ENCODE measurements at regions not wholly inside any gene's neighbourhood (a gene's known extent, or its start where the extent isn't known, plus 50 kb on each side); places are given as distances from the start of the nearest gene placed in this dataset.
A peak's percentile ranks its signal among the peaks of the same experiment; 100 is the strongest.

DNA sequence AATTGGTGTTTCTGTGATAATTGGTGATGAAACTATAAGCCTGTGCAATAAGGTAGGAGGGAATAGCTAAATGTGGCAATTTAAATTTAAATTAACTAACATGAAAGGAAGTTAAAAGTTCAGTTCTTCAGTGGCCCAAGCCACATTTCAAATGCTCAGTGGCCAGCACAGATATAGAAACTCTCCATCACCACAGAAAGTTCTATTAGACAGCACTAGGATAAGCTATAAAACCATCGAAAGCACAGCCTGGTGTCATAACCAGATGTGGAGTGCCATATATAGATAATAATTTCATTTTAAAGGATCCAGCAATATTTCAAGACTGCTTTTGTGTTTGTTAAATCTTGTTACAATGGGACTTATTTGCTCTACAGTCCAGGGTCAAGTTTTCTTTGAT lies 119.3 kb upstream of the NR3C2 start:
- no peaks in the 10 kb centered on the region for H3K27me3 ChIP-seq
- H3K36me3 ChIP-seq, result no peaks in the 10 kb centered on the region
- H3K4me1 ChIP-seq, result no peaks in the 10 kb centered on the region
- no peaks in the 10 kb centered on the region for H3K9me3 ChIP-seq
- no peak overlapping the region for H3K27ac ChIP-seq
- H3K4me3 ChIP-seq, result no peak overlapping the region
- TF ChIP-seq, protein P1, sequence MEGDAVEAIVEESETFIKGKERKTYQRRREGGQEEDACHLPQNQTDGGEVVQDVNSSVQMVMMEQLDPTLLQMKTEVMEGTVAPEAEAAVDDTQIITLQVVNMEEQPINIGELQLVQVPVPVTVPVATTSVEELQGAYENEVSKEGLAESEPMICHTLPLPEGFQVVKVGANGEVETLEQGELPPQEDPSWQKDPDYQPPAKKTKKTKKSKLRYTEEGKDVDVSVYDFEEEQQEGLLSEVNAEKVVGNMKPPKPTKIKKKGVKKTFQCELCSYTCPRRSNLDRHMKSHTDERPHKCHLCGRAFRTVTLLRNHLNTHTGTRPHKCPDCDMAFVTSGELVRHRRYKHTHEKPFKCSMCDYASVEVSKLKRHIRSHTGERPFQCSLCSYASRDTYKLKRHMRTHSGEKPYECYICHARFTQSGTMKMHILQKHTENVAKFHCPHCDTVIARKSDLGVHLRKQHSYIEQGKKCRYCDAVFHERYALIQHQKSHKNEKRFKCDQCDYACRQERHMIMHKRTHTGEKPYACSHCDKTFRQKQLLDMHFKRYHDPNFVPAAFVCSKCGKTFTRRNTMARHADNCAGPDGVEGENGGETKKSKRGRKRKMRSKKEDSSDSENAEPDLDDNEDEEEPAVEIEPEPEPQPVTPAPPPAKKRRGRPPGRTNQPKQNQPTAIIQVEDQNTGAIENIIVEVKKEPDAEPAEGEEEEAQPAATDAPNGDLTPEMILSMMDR (IDR thresholded peaks at IDR 0.05), result no peak
- TF ChIP-seq POLR2A (IDR thresholded peaks at IDR 0.05), result no peak
- DNase-seq, result no peak

DNA sequence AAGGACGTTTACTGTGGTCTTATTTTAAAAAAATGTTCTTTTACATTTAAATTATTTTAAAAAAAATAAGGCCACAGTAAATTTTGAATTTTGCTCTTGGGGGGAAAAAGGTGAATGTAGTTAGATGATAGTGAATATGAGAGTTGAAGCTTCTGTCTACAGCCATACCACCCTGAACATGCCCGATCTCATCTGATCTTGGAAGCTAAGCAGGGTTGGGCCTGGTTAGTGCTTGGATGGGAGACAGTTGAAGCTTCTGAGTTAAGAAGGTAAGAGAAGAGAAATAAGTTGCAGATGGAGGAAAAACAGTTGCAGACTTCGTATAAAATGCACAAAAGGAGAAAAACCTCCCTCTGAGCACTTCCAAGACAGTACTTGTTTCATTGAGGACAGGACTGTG lies 115.6 kb upstream of the NR3C2 start:
- no peaks in the 10 kb centered on the region for H3K27me3 ChIP-seq
- no peak overlapping the region for H3K27ac ChIP-seq
- no peaks in the 10 kb centered on the region for H3K9me3 ChIP-seq
- TF ChIP-seq, protein P1 (IDR thresholded peaks at IDR 0.05), result no peak
- no peak for TF ChIP-seq POLR2A (IDR thresholded peaks at IDR 0.05)
- no peaks in the 10 kb centered on the region for H3K4me1 ChIP-seq
- H3K36me3 ChIP-seq, result no peaks in the 10 kb centered on the region
- no peak overlapping the region for H3K4me3 ChIP-seq
- DNase-seq, result no peak

DNA sequence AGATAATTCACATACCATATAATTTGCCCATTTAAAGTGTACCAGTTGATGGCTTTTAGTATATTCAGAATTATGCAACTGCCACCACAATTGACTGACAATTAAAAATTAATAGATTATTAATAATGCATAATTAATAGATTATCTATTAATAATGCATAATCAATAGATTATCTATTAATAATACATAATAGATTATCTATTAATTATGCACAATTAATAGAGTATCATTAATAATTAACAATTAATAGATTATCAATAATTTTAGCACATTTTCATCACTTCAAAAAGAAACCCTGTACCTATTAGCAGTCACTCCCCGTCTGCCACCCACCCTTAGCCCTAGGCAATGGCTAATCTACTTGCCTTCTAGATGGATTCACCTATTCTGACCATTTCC lies 108.6 kb upstream of the NR3C2 start:
- TF ChIP-seq POLR2A (IDR thresholded peaks at IDR 0.05), result no peak
- TF ChIP-seq, protein P1 (IDR thresholded peaks at IDR 0.05), result no peak
- Histone ChIP-seq H3K4me3 (no peak overlapping the region), H3K27ac (no peak overlapping the region), H3K36me3 (no peaks in the 10 kb centered on the region), H3K4me1 (no peaks in the 10 kb centered on the region), H3K9me3 (no peaks in the 10 kb centered on the region), H3K27me3 (no peaks in the 10 kb centered on the region)
- DNase-seq, result no peak

DNA sequence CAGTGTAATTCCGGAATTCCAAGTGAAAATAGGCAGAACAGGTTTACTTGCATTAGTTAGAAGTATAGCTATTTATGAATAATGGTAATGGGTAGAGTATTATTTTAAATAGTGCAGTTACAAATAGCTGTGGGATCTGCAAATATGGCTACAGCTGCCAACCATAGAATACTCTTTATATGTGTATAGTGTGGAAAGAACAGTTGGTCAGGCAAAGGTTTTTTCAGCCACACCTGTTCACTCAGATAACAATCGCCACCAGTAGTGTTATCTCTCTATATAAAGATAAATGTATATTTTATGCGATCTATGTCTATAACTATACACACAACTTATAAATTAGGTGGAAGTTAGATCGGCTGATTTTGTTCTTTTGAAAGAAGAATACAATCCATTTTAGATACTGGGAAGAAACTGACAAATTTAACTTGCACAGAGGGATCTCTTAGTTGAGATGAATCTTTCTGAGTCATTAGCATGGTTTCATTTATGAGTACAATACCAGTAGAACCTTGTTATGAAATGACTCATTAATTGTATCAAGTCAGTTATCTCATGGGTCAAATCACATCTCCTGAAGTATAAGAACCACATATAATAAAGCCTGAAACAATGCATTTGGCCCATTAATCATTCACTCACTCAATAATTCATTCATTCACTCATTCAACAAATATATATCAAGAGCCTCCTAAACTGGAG lies 100.9 kb upstream of the NR3C2 start:
- Histone ChIP-seq H3K9me3 (no peaks in the 10 kb centered on the region), H3K36me3 (no peaks in the 10 kb centered on the region), H3K4me1 (peaks cover 0 to 24% (median 0%) of the 10 kb centered on the region in 4 donors), H3K27me3 (no peaks in the 10 kb centered on the region), H3K4me3 (no peak overlapping the region), H3K27ac (peak overlapping the region in 2 of 4 donors; percentile 1 to 16)
- TF ChIP-seq, protein P1 (IDR thresholded peaks at IDR 0.05), result no peak
- TF ChIP-seq POLR2A (IDR thresholded peaks at IDR 0.05), result no peak
- DNase-seq, result no peak

DNA sequence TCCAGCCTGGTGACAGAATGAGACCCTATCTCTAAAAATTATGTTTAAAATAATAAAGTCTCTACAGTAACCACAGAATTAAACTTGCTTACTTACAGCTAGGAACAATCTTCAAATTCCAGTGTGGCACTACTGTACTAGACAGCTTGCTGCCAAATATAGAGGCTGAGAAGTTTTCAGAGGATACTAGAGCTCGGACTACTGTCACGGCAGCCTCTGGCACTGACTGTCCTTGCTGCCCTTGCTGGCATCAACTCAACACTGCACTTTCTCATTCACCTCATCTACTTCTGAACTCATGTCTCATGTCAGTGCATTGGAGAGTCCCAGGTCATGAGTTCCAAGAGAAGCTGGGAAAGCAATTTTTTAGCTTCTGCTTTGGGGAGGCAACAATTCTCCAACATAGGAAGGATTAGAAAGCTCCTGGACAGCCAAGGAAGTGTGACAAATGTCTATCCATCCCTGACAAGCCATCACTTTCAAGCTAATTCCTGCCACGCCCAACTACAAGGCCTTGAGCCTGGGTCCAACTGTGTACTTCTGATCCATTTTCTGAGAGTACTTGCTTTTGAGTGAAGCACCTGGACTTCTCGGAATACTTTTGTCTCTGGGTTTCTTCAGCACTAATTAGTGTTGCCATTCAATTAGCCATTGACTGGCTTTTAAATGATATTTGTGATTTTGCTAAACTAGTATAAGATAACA lies 98.6 kb upstream of the NR3C2 start:
- Histone ChIP-seq H3K27me3 (no peaks in the 10 kb centered on the region), H3K4me3 (no peak overlapping the region), H3K27ac (peak overlapping the region in 2 of 4 donors; percentile 32 to 51), H3K4me1 (peaks cover 0 to 24% (median 0%) of the 10 kb centered on the region in 4 donors), H3K9me3 (no peaks in the 10 kb centered on the region), H3K36me3 (no peaks in the 10 kb centered on the region)
- DNase-seq, result peak in 1 of 3 donors; percentile 49
- TF ChIP-seq, protein P1 (IDR thresholded peaks at IDR 0.05), result no peak
- TF ChIP-seq POLR2A (IDR thresholded peaks at IDR 0.05), result no peak

Data from Peyer's patch (tissue), 4 donors.